Spleen (tissue), 7 donors: ENCODE measurements at regions not wholly inside any gene's neighbourhood (a gene's known extent, or its start where the extent isn't known, plus 50 kb on each side); places are given as distances from the start of the nearest gene placed in this dataset.

Experiments
- POLR2A ChIP-seq, 3 donors: fragments of 450-650 bp; IDR thresholded peaks; one replicate each; pipeline ENCODE4 v1.5.1; 2017; ENCODE audit warnings: antibody characterized with exemption in 3 of 3, mild to moderate bottlenecking in 1 of 3
- POLR2AphosphoS5 ChIP-seq, 3 donors: sonication (generic); formaldehyde crosslinking; IDR thresholded peaks; one replicate each; pipeline ENCODE4 v1.5.1; 2017; ENCODE audit warnings: antibody characterized with exemption in 3 of 3
- TF ChIP-seq, protein P1 (sequence below), 11 experiments: fragments of 200-600 bp in 7 of 11; fragments of 450-650 bp in 4 of 11; sonication (generic) in 4 of 11; IDR thresholded peaks in 8 of 11; conservative IDR thresholded peaks in 3 of 11; 1 replicate in 7 of 11; 2 replicates in 4 of 11; pipeline versions ENCODE4 v1.4.0 to v1.8.0; 2016 to 2021; ENCODE audit warnings: antibody characterized with exemption in 11 of 11, inconsistent platforms in 4 of 11, mild to moderate bottlenecking in 1 of 11
- donor health status: DM: no; HTN: no; CAD: no; lungs with moderate emphysema.
- donor health status: DM: no; HTN: no; CAD: no.
- donor health status: DM: no; HTN: no; CAD: no.

DNA sequence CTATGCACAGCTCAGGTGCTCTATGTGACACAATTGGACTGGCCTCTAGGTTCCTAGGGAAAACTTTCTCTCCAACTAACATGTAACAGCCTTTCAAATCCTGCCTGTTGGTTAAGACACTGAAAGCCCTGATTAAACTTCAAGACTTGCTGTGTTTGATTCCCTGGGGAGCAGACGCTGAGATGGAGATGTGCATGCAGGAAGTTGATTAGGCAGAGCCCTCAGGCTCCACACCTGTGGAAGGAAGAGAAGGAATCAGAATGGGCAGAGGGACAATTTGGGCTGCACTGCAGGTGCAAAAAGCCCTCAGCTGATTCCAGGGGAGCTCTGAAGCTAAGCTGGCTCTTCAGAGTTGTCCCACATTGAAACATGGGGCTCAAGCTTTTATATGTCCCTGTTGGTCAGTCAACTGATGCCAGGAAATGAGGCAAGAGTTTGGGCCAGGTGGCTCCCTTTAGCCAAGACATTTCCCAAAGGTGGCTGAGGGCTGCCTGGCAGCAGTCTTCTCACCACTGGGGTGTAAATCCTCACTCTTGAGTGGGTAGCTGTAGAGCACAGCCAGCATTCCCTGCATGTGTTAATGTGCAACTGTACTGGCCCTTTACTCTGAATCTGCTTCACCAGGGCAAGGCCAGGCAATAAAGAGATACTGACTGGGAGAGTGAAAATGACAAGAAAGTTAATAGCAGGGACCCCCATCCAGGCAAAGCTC, 199.5 kb upstream of the DDX18 start:
- TF ChIP-seq, protein P1, sequence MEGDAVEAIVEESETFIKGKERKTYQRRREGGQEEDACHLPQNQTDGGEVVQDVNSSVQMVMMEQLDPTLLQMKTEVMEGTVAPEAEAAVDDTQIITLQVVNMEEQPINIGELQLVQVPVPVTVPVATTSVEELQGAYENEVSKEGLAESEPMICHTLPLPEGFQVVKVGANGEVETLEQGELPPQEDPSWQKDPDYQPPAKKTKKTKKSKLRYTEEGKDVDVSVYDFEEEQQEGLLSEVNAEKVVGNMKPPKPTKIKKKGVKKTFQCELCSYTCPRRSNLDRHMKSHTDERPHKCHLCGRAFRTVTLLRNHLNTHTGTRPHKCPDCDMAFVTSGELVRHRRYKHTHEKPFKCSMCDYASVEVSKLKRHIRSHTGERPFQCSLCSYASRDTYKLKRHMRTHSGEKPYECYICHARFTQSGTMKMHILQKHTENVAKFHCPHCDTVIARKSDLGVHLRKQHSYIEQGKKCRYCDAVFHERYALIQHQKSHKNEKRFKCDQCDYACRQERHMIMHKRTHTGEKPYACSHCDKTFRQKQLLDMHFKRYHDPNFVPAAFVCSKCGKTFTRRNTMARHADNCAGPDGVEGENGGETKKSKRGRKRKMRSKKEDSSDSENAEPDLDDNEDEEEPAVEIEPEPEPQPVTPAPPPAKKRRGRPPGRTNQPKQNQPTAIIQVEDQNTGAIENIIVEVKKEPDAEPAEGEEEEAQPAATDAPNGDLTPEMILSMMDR (IDR thresholded peaks at IDR 0.05 in 8 of 11, conservative IDR thresholded peaks at IDR 0.05 in 3 of 11): no peak
- TF ChIP-seq POLR2A (IDR thresholded peaks at IDR 0.05) (no peak), POLR2AphosphoS5 (IDR thresholded peaks at IDR 0.05) (no peak)
